ENCODE measurements at regions not wholly inside any gene's neighbourhood (a gene's known extent, or its start where the extent isn't known, plus 50 kb on each side); places are given as distances from the start of the nearest gene placed in this dataset.

DNA sequence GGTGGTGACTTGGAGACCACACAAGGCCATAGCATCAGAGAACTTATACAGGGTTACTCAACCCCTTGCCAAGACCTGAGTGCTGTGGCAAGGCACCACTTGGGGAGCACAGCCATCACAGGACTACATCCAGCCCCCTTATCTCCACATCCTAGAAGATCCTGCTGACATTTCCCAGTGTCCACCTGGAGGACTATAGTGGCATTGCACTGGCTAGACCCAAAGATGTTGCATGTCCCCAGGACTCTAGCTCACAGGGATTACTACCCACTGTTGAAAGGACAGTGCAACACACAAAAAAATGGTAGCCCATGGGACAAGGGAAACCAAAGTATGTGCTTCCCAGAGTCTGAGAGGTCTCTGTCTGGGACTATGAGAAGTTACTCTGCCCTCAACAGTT, 411.1 kb upstream of the NUDT12 start:
- TF ChIP-seq, protein P1, sequence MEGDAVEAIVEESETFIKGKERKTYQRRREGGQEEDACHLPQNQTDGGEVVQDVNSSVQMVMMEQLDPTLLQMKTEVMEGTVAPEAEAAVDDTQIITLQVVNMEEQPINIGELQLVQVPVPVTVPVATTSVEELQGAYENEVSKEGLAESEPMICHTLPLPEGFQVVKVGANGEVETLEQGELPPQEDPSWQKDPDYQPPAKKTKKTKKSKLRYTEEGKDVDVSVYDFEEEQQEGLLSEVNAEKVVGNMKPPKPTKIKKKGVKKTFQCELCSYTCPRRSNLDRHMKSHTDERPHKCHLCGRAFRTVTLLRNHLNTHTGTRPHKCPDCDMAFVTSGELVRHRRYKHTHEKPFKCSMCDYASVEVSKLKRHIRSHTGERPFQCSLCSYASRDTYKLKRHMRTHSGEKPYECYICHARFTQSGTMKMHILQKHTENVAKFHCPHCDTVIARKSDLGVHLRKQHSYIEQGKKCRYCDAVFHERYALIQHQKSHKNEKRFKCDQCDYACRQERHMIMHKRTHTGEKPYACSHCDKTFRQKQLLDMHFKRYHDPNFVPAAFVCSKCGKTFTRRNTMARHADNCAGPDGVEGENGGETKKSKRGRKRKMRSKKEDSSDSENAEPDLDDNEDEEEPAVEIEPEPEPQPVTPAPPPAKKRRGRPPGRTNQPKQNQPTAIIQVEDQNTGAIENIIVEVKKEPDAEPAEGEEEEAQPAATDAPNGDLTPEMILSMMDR (IDR thresholded peaks at IDR 0.05; ENCODE audit: low read depth, low read length) = no peak
- TF ChIP-seq EZH2phosphoT487 (IDR thresholded peaks at IDR 0.05; ENCODE audit: low read depth) = no peak
